ENCODE measurements at regions not wholly inside any gene's neighbourhood (a gene's known extent, or its start where the extent isn't known, plus 50 kb on each side); places are given as distances from the start of the nearest gene placed in this dataset.

- ATAC-seq: no peak
Observed at GRCh38 chr6:146904596-146904995, 299.6 kb upstream of the STXBP5 start.

GRCh38 chr6:146905181-146905704 is 299.0 kb upstream of the STXBP5 start:
- ATAC-seq: no peak

DNA sequence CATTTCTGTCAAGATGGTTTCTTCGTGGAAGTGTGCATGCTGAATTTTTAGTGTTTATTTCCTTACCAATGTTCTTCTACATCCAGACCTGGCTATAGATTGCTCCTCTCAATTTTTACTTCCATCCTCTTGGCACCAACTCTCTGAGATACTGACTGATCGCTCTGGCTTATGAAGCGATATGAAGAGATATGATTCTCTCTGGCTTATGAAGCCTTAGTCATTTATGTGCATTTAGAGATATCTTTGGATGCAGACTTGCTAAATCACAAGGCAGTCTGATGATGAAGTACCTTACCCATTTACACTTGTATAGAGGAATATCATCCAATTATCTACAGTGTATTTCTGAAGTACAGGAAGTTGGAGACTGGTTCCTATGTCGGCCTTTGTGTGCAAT is 295.4 kb upstream of the STXBP5 start:
- no peak for ATAC-seq

- no peak for ATAC-seq
Observed at GRCh38 chr6:146909376-146909775, 294.8 kb upstream of the STXBP5 start.

DNA sequence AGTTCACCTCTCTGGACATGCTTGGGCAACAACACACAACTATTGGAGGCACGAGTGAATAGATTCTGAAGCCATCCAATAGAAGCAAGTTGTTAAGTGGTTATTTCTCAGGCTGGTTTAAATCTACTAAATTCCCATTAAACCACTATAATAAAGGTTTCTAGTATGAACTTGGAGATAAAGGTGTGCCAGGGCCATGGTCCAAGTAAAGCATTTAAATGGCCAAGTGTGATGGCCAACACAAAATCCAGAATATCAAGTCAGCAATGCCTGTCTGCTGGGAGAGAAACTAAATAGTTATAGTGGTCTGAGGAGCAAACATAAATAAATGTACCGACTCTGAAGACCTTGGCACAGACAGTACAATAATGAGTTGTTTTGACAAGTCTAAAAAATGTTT is 294.3 kb upstream of the STXBP5 start:
- ATAC-seq: no peak

DNA sequence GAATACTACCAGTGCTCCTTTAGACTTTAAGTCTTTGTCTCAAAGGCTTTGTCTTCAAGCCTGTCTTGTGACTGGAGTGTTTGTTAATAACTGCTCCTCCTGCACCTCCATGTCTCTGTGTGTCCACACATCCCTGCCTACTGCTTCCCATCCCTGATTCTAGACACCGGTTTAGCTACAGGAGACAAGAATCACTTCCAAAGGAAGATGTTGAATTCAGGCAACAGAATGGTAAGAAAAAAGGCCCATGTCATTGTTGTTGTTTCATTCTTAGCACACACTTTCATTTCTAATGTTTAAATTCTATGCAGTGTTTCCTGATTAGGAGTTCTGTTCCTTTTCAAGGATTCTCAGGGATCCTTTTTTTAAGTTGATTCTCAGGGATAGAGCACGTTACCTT is 293.6 kb upstream of the STXBP5 start:
- ATAC-seq: no peak

GRCh38 chr6:146911635-146912215 is 292.5 kb upstream of the STXBP5 start:
- ATAC-seq: no peak

GRCh38 chr6:146912730-146913685 is 291.2 kb upstream of the STXBP5 start:
- no peak for ATAC-seq

GRCh38 chr6:146913842-146914488 is 290.3 kb upstream of the STXBP5 start:
- ATAC-seq: no peak

- no peak for ATAC-seq
Observed at GRCh38 chr6:146914489-146915483, 289.4 kb upstream of the STXBP5 start.

DNA sequence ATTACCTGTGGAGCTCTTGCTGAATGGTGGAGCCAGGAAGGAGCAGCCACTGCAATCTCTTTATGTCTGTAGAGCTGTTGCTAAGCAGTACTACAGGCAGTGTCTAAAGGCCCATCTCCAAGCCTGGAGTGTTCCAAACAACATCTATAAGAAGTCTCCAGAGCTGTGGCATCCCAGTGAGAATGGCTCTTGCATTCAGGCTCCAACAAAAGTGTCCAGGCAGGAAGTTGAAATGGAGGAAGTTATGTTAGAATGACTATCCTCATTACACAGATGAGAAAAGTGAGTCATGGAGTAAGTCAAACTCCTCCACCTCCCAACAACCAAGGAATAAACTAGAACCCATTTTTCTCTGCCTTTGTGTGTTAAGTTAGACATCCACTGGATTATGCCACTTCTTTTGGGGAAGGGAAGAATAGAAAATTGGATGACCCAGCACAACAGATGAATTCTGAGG is 288.5 kb upstream of the STXBP5 start:
- no peak for ATAC-seq

DNA sequence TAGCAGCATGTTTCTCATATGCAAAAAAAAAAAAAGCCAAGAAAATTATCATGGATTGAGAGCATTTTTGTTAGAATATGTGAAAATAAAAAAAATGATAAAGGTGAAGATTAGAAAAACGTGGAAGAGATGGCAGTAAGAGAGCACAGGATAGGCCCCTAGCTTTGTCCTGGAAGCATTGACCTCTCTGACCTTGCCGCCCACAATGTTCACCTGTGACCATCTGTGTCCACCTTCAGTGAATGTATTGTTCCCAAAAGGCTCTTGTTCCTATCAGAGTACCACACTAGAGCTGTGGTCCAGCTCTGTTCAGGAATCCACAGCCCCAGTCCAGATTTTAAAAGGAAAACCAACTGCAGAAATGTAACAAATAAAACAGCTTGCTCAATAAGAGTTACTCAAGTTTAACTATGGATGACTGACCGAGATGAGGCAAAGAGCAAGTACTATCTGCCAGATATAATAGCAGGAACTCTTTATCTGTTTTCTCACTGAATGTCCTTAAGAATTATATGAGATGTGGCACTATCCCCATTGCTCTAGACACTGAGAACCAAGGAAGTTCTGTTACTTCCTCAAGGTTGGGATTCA is 287.7 kb upstream of the STXBP5 start:
- ATAC-seq: no peak

- no peak for ATAC-seq
Observed at GRCh38 chr6:146917182-146917581, 287.0 kb upstream of the STXBP5 start.

DNA sequence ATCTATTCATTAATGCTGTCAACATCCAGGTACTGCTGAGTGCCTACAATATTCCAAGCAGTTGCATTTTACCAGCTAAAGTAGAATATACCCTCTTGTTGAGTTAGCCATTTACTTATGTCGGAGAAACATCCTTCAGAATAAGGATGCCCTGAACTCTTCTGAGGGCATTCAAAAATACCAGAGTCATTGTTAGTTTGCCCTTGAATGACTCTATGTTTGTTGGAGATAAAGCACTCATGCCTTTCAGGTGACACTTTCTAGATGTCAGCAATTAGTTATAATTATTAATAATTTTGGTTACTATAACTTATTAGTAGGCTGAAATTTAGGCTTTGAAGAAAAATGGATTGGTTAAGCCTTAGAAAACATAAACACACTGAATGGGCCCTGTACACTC is 286.2 kb upstream of the STXBP5 start:
- ATAC-seq: no peak

- ATAC-seq: no peak
Observed at GRCh38 chr6:146919017-146919416, 285.2 kb upstream of the STXBP5 start.

DNA sequence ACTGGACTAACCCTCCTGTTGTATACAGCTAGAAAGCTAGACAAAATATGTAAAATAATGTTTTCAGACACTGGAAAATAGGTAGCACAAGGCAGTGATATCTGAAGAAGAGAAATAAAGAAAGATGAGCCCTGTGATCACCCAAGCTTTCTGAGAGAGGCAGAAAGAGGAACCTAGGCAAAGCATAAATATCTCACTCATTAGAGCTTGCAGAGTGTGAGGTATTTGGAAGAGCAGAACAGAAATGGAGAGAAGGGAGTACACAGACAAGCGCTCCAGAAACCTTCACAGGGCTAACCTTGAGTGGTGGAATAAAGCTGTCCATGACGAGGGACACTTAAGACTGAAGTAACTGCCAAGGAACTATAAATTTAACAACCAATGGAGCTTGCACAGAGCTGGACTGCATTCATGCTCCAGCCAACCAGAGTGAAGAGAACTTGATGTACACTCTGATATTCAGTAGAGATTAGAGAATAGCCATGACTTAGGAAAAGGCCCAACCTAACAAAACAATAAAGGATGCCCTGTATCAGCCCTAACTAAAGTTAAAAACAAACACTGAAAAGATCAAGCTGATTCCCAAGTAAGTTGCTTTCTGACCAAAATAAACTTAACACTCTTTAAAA is 280.9 kb upstream of the STXBP5 start:
- no peak for ATAC-seq

DNA sequence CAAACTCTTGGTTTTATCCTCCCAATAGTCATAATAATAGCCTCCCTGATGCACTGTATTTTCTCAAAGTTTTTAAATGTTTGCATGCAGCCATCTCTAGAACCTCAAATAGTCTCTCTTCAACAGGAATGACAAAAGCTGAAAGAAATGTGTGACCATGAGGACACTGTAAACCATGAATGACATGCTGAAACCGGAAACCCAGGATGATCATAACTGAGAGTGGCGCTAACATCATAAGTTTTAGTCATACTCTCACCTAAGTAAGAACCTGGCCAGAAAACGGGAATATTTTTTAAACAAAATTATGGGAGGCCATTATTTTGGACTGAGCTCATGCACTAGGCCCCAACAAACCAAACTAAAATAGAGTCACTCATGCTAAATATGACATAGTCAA is 278.4 kb upstream of the STXBP5 start:
- no peak for ATAC-seq

- ATAC-seq: no peak
Observed at GRCh38 chr6:146928503-146928902, 275.7 kb upstream of the STXBP5 start.

DNA sequence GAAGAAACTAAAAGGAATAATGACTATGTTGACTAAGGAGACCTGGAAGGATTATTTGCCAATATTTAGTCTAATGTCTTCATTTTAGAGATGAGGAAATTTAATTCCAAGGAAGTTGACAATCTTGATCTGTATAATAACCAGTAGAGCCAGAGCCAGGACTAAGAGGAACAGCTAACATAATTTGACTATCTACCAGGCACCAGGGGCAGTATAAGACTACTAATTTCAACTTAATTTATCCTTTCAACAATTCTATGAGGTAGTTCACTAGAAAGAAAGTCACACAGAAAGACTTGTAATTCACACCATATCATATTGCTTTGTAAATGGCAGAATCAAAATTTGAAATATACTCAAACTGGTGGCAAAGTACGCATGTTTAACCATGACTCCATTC is 273.0 kb upstream of the STXBP5 start:
- no peak for ATAC-seq

DNA sequence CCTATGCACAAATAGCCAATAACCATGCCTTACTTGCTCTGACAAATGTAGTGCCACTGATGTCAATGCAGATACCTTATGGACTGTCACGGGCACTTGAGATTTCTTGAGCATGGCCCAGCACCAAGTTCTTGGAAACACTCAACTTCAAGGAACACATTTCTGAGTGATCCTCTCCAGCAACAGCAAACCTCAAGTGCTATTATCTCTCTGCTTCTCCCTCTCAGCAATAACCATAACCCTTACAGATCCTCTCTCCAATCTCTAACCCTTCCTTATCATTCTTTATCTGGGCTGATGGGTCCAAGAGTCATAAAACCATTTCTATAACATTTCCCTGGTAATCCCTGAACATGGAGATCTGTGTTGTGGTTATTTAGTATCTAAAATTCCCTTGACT is 266.9 kb upstream of the STXBP5 start:
- ATAC-seq: no peak

DNA sequence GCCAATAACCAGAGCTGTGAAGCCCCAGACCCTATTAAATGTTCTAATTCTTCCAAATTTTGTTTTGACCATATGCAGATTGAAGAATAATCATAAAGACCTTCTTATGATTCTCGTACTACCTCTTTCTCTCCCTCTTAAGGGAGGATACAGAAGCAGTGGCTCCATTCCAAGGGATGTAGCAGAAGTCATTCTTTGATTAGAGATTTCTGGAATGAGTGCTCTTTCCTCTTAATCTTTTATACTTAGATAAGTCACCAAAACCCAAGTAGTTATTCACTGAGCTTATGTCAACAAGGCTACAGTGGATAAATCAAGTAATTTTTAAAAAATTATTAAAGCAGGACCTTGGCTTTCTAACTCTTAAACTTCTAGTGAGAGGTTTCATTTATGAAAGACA is 266.0 kb upstream of the STXBP5 start:
- no peak for ATAC-seq

All from activated CD4-positive, CD25-positive, alpha-beta regulatory T cell treated with anti-CD3 and anti-CD28 coated beads, Interleukin-2, amount 50 U/mL, for 24 hours (primary cell).